GM13977 (cell line): ENCODE measurements at regions not wholly inside any gene's neighbourhood (a gene's known extent, or its start where the extent isn't known, plus 50 kb on each side); places are given as distances from the start of the nearest gene placed in this dataset.
"Not testable (repeated sequence)": the region's sequence is repeated elsewhere in the genome, so short reads cannot be mapped to it uniquely, and the experiment has no call there.

Experiments used
- DNase-seq: peaks from one replicate; pipeline ENCODE4 v3.0.0; 2012; ENCODE audit warnings: low spot score
- CTCF ChIP-seq: IDR thresholded peaks from 2 replicates; pipeline ENCODE4 v1.5.1; 2012; ENCODE audit warnings: mild to moderate bottlenecking, control low read depth; ENCODE audit not compliant: insufficient read depth; ENCODE audit errors: extremely low read depth, missing control alignments
- in situ Hi-C: fragments of 300-500 bp; cut with MboI; formaldehyde crosslinking; loops from one replicate; pipeline ENCODE4 v1.12.0; 2022; ENCODE audit warnings: low sequenced_read_pairs, low pct_unique_long_range_greater_than_20kb, mixed read lengths, inconsistent platforms; ENCODE audit not compliant: unreplicated experiment

DNA sequence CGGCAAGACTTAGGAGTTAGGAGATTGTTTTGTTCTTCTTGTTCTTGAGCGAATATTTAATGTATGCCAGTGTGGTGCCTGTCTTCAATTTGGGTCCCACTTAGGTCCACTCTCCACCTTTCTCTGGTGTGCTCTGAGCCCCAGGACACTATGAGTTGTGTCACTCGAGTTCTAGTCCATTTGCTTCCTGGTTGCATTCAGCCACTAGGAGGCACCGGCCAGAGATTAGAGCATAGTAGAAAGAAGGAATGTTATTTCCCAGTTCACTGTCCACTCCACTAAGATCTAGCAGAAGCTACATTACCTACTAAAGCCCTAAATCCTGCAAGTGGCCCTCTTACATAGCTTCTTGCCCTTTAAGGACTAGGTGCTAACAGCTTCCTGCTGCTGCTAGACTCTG is 326.9 kb downstream of the NAF1 start:
- in situ Hi-C loops, result no loop called here
- TF ChIP-seq CTCF, result peak; percentile 32
- DNase-seq, result no peak

DNA sequence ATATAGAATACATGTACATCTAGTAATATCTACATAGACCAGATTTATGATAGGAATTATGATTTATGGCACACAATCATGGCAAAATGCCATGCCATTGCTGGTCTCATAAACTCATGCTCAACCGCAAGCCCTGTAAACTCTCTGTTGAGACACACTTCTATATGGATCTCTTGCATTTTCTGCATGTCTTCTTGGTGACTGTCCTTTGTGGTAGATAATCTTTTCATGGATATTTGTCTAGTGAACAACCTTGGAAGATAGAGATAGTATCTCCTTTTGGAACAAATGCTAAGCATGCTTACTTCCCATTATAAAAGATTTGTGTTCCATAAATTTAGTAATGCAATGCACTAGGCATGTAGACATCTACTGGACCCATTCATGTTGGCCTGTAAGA is 328.0 kb downstream of the NAF1 start:
- TF ChIP-seq CTCF, result no peak
- DNase-seq, result no peak
- in situ Hi-C loops, result no loop called here

GRCh38 chr4:162837679-162838078 is 329.0 kb downstream of the NAF1 start:
- DNase-seq, result no peak
- in situ Hi-C loops, result no loop called here
- TF ChIP-seq CTCF, result no peak

DNA sequence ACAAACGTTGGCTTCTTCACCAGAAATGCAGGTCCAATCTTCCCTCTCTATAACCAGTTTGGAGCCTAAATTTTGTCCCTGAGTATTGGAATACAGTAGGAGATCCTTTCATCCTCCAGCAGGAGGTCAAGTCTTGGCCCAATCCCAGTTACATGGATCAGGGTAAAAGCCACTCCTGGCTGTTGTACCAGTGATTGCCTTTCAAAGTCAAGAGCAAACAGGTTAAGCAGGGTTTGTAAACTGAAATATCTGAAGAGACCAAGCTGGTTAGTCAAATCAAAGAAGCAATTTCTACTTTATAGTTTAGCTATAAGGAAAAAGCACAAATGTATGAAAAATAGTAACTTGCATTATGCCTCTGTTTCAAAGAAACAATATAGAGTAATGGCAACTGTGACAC is 329.4 kb downstream of the NAF1 start:
- no peak for TF ChIP-seq CTCF
- no peak for DNase-seq
- in situ Hi-C loops, result no loop called here

DNA sequence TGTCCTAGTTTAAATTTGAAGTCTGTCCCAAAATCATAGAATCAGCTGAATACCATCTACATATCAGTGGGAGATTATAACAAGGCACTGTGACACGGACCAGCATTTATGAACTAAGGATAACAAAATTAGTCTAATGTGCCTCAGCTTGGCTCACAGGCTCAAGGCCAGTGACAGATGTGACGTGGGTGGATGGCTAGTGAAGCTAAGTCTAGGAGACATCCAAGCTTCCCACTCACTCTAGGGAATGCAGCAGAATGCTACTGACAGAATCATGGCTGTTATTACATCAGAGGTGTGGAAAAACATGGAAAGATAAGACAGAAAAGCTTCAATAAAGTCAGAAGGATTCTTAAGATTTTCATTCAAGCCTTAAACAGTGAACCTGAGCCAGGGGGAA is 329.9 kb downstream of the NAF1 start:
- TF ChIP-seq CTCF, result no peak
- DNase-seq, result no peak
- in situ Hi-C loops, result no loop called here

DNA sequence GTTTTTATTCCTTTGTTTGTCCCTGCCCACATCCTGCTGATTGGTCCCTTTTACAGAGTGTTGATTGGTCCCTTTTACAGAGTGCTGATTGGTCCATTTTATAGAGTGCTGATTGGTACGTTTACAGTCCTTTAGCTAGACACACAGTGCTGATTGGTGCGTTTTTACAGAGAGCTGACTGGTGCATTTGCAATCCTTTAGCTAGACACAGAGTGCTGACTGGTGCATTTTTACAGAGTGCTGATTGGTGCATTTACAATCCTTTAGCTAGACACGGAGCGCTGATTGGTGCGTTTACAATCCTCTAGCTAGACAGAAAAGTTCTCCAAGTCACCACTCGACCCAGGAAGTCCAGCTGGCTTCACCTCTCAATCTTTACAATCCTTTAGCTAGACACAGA is 330.4 kb downstream of the NAF1 start:
- DNase-seq, in situ Hi-C loops: not testable (repeated sequence)

DNA sequence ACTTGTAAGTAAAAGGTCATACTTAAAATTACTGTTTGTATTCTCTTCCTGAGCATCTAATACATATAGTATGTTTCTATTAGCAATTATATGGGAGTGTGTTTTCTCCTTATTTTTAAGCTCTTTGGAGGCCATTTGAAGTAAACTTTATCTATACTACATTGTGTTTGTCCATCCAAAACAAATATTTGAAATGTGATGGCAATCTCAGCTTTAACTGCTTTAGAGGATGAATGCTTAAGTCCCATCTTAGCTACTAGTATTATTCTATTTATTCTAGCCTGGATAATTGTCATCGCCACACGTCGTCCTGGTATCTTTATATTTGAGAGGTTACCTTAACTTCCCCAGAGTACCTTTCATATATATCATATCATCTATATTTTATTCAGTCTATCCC is 335.8 kb downstream of the NAF1 start:
- in situ Hi-C loops, result no loop called here
- DNase-seq, result no peak
- TF ChIP-seq CTCF, result no peak

DNA sequence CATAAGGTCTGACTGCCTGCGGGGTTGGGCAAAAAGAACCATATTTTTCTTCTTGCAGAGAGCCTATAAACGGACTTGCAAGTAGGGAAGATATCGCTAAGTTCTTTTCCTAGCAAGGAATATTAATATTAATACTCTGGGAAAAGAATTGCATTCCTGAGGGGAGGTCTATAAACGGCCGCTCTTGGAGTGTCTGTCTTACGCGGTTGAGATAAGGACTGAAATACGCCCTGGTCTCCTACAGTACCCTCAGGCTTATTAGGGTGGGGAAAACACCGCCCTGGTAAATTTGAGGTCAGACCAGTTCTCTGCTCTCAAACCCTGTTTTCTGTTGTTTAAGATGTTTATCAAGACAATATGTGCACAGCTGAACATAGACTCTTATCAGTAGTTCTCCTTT is 349.3 kb downstream of the NAF1 start:
- in situ Hi-C loops, DNase-seq: not testable (repeated sequence)
